Esophagus muscularis mucosa (tissue), 3 donors: ENCODE measurements at regions not wholly inside any gene's neighbourhood (a gene's known extent, or its start where the extent isn't known, plus 50 kb on each side); places are given as distances from the start of the nearest gene placed in this dataset.

Source experiments
- POLR2A ChIP-seq: fragments of 450-650 bp; IDR thresholded peaks from one replicate; pipeline ENCODE4 v1.6.1; 2017; ENCODE audit warnings: antibody characterized with exemption, moderate library complexity, mild to moderate bottlenecking, low read depth
- POLR2AphosphoS5 ChIP-seq, 2 donors: sonication (generic); formaldehyde crosslinking; IDR thresholded peaks; one replicate each; pipeline ENCODE4 v1.6.1; 2017; ENCODE audit warnings: antibody characterized with exemption in 2 of 2
- TF ChIP-seq, protein P1 (sequence below), 3 experiments: fragments of 200-600 bp in 2 of 3; fragments of 450-650 bp in 1 of 3; sonication (generic) in 2 of 3; IDR thresholded peaks; one replicate each; pipeline ENCODE4 v1.5.1; 2017 to 2019; ENCODE audit warnings: antibody characterized with exemption in 3 of 3, mild to moderate bottlenecking in 2 of 3, moderate library complexity in 1 of 3

GRCh38 chr2:17460371-17461086 is 57.7 kb downstream of the RAD51AP2 start:
- no peak for TF ChIP-seq POLR2A
- TF ChIP-seq, protein P1, sequence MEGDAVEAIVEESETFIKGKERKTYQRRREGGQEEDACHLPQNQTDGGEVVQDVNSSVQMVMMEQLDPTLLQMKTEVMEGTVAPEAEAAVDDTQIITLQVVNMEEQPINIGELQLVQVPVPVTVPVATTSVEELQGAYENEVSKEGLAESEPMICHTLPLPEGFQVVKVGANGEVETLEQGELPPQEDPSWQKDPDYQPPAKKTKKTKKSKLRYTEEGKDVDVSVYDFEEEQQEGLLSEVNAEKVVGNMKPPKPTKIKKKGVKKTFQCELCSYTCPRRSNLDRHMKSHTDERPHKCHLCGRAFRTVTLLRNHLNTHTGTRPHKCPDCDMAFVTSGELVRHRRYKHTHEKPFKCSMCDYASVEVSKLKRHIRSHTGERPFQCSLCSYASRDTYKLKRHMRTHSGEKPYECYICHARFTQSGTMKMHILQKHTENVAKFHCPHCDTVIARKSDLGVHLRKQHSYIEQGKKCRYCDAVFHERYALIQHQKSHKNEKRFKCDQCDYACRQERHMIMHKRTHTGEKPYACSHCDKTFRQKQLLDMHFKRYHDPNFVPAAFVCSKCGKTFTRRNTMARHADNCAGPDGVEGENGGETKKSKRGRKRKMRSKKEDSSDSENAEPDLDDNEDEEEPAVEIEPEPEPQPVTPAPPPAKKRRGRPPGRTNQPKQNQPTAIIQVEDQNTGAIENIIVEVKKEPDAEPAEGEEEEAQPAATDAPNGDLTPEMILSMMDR (IDR thresholded peaks at IDR 0.05): no peak
- TF ChIP-seq POLR2AphosphoS5 (IDR thresholded peaks at IDR 0.05): no peak
